ENCODE measurements at regions not wholly inside any gene's neighbourhood (a gene's known extent, or its start where the extent isn't known, plus 50 kb on each side); places are given as distances from the start of the nearest gene placed in this dataset.

GRCh38 chrX:85517994-85518718 is 138.7 kb upstream of the POF1B start:
- DNase-seq = no peak

GRCh38 chrX:85516131-85516530 is 136.7 kb upstream of the POF1B start:
- DNase-seq = no peak

GRCh38 chrX:85506871-85507270 is 127.4 kb upstream of the POF1B start:
- DNase-seq = no peak

- DNase-seq = no peak
Measured at GRCh38 chrX:85505801-85506200, 126.3 kb upstream of the POF1B start.

DNA sequence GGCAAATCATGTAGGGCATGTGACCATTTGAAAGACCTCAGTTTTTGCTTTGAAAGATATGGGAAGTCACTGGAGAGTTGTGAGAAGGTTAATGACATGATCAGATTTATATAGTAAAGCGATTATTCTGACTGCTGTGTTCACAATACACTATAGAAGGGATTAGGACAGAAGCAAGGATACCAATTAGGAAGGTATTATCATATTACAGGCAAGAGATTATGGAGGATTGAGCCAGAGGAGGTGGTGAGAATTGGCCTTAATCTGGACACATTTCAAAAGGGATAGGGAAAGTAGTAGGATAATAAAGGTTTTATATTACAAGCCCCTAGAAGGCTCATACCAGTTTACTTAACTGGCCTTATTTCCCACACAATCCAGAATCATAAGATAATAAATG is 124.9 kb upstream of the POF1B start:
- no peak for DNase-seq

- DNase-seq = no peak
Measured at GRCh38 chrX:85503258-85504158, 124.0 kb upstream of the POF1B start.

DNA sequence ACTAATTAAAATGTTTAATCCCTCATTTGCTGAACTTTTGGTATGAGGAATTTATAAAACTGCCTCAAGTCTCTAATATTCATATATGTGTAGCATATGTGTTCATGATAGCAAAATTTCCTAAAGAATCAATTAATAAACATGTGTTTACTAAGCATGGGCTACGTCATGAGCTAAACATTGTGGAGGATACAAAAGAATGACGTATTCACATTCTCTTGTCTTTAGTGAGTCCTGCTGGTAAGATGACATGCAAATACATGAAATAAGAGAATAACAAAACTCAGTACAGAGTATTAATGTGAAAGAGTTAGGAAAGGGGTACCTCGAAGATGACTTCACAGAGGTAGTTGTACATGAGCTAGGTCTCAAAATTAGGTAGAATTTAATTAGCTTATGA is 121.9 kb upstream of the POF1B start:
- no peak for DNase-seq

GRCh38 chrX:85499400-85499799 is 119.9 kb upstream of the POF1B start:
- DNase-seq = no peak

- no peak for DNase-seq
Measured at GRCh38 chrX:85493821-85494220, 114.4 kb upstream of the POF1B start.

DNA sequence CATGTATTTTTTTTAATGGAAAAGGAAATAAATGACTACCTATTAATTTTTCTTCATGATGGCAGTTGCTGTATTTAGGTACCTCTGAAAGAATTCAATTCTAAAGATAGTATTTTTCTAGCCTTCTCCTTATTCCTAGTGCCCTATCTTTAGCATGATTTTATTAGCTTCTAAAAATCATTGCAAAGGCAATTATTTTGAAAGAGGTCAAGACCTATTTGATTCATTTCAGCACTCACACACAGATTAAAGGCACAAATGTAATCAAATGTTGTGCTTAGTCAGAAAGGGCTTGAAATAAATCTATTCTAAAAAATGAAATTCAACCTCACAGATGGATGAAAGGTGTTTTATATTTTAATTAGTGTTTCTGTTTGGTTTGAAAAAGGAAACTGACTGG is 74.8 kb upstream of the POF1B start:
- DNase-seq = no peak

- no peak for DNase-seq
Measured at GRCh38 chrX:85444613-85445012, 65.1 kb upstream of the POF1B start.

All from T-helper 2 cell (primary cell).